GM12875 (cell line): ENCODE measurements at regions not wholly inside any gene's neighbourhood (a gene's known extent, or its start where the extent isn't known, plus 50 kb on each side); places are given as distances from the start of the nearest gene placed in this dataset.

Experiments
- H3K4me3 ChIP-seq: one replicate; pipeline ENCODE4 v1.5.1; 2011; ENCODE audit warnings: low read depth, low read length, control low read depth
- TF ChIP-seq, protein P1 (sequence below): IDR thresholded peaks from 2 replicates; pipeline ENCODE4 v1.5.1; 2011; ENCODE audit warnings: low read depth, mild to moderate bottlenecking, control low read depth, inconsistent platforms, low read length, moderate library complexity, borderline replicate concordance; ENCODE audit not compliant: insufficient read depth

DNA sequence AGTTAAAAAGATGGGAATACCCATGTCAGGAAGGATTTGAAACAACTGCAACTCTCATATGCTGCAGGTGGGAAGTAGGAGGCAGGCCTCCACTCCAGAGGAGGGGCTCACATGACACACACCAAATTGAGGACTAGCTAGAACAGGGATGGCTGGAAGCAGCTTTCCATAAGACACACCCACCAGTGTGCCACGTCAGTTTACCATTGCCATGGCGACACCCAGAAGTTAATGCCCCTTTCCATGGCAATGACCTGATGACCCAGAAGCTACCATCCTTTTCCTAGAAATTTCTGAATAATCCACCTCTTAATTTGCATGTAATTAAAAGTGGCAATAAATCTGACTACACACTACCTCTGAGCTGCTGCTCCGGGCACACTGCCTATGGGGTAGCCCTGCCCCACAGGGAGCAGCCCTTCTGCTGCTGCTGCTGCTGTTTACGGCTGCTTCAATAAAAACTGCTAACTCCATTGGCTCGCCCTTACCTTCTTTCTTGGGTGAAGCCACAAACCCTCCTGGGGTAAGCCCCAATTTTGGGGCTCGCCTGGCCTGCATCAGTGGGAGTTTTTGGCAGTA, 89.4 kb downstream of the RRM2 start:
- TF ChIP-seq, protein P1, sequence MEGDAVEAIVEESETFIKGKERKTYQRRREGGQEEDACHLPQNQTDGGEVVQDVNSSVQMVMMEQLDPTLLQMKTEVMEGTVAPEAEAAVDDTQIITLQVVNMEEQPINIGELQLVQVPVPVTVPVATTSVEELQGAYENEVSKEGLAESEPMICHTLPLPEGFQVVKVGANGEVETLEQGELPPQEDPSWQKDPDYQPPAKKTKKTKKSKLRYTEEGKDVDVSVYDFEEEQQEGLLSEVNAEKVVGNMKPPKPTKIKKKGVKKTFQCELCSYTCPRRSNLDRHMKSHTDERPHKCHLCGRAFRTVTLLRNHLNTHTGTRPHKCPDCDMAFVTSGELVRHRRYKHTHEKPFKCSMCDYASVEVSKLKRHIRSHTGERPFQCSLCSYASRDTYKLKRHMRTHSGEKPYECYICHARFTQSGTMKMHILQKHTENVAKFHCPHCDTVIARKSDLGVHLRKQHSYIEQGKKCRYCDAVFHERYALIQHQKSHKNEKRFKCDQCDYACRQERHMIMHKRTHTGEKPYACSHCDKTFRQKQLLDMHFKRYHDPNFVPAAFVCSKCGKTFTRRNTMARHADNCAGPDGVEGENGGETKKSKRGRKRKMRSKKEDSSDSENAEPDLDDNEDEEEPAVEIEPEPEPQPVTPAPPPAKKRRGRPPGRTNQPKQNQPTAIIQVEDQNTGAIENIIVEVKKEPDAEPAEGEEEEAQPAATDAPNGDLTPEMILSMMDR = no peak

DNA sequence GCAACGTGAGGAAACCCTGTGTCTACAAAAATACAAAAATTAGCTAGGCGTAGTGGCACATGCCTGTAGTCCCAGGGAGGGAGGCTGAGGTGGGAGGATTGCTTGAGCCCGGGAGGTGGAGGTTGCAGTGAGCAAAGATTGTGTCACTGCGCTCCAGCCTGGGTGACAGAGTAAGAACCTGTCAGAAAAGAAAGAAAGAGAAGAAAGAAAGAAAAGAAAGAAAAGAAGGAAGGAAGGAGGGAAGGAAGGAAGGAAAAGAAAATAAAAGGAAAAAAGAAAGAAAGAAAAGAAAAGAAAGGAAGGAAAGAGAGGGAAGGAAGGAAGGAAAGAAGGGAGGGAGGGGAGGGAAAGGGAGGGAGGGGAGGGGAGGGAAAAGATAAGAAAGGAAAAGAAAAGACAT, 89.9 kb upstream of the HPCAL1 start:
- TF ChIP-seq, protein P1 = no peak

More for the DNA sequence above, 89.4 kb downstream of the RRM2 start:
- no peak overlapping the region for H3K4me3 ChIP-seq

DNA sequence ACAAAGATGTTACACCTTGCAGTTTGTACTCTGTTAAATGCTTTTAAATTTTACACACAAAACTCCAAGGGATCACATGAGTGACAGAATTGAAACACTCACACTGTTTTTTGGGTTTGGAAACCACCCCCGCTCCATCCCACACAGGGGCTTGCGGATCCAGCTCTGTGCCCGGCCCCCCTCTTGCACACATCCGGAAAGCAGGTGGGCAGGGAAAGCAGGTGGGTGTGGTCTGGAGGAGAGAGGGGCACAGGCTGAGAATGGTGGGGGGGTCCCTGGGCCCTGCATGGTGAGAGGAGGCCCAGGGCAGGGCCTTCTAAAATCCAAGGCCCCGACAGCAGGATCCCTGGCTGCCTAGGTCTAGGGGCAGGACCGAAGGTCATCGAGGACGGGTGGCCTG, 88.5 kb upstream of the HPCAL1 start:
- TF ChIP-seq, protein P1 = no peak
- H3K4me3 ChIP-seq = no peak overlapping the region

More for the DNA sequence above, 89.9 kb upstream of the HPCAL1 start:
- H3K4me3 ChIP-seq = no peak overlapping the region

DNA sequence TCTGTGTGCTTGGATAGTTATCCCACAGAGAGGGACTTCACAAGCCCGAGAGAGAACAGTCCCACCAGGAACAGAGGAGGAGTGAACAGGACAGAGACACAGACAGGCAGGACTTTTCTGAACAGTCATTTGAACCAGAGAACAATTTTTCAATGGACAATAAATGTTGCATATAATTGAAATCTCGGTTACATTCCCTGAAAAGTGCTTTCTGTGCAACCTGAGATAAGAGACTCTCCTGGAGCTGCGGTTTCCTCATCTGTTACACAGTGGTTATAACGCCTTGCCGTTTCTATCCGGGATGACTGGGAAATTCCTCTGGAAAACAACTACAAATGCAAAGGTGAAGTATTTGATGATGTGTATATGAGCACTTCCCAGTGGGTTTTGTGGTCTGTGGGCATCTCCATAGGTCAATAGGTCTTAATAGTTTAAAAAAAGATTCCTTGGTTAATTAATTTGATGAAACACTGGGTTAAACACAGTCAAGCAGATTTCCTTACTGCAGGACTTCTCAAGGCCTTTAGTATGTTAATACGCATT, 87.2 kb upstream of the HPCAL1 start:
- no peak overlapping the region for H3K4me3 ChIP-seq
- TF ChIP-seq, protein P1 = no peak

DNA sequence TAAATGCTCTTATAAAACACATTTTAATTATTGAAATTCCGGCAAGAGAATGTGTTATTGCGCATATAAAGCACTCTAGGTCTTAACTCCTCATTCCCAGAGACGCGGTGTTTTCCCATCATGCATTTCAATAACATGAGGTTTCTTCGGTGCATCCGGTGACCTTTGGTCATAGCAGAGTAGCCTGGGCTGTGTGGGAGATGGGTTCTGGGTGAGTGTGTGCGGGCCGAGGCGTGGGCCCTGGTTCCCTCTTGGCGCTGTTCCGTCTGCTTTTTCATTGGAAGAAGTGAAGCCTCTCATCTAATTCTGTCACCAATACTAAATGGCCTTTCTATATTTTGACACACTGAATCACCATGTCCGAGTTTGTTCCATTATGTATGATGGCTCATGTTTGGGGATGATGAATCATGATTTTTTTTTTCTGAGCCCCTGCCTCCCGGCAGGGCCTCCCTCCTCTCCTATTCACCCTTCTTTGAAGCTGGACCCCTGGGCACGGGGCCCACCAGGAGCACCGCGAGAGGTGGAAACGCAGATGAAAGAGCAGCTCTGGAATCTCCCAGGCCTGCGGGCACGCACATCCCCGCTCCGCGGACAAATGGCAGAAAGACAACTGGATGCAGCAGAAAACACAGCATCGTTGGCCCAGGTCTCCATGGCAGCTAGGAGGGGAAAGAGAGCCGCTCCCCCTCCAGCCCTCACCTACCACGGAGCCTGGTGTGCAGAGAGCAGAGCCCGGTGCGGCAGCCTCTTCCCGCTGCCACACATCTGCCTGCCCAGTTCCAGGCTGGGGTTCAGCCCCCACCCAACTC, 85.8 kb upstream of the HPCAL1 start:
- TF ChIP-seq, protein P1 = no peak
- H3K4me3 ChIP-seq = no peak overlapping the region

DNA sequence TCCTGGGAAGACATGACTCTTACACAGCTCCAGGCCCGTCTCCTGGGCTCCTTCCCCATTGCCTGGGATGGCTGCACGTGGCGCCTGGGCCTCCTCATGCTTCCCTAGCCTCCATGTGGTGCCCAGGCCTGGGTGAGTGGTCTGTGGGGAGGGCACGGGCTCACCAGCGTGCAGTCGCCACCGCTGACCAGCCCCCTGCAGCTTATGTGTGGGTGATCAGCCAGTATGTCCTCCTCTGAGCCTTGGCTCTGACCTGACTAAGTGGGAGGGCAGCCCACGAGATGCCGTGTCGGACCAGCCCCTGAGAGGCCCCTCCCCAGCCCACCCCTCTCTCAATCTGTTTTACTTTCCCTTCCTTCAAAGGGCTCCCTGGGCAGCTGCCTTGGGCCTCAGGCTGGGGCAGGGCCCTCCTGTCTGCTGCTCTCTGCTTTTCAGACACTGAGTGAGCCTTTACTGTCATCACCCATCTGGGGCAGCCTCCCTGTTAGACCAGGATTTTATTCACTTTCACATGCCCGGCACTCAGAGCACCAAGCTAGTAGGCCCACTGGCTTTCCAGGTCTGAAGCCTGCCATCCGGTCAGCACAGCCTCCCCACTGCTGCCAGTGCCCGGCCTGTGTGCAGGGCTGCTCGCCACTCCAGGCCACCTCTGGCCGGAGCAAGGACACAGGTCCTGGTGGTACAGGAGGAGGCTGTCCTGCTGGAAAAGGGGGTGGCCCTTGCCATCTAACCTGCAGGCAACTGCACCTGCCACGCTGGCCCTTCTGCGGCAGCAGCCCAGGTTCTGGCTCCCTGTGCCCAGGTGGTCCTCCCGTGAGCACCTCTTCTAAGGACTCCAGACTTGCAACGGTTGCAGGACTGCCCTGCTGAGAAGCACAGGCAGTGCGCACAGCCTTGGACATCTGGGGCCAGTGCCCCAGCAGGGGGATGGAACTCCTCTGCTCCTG, 84.9 kb upstream of the HPCAL1 start:
- TF ChIP-seq, protein P1 = no peak
- H3K4me3 ChIP-seq = no peak overlapping the region
